Fibroblast of peridontal ligament (primary cell): ENCODE measurements at regions not wholly inside any gene's neighbourhood (a gene's known extent, or its start where the extent isn't known, plus 50 kb on each side); places are given as distances from the start of the nearest gene placed in this dataset.
A peak's percentile ranks its signal among the peaks of the same experiment; 100 is the strongest.
"Not testable (repeated sequence)": the region's sequence is repeated elsewhere in the genome, so short reads cannot be mapped to it uniquely, and the experiment has no call there.

ENCODE experiments used
- DNase-seq: peaks from one replicate; pipeline ENCODE4 v3.0.0-alpha.2; 2010; ENCODE audit errors: extremely low read depth

DNA sequence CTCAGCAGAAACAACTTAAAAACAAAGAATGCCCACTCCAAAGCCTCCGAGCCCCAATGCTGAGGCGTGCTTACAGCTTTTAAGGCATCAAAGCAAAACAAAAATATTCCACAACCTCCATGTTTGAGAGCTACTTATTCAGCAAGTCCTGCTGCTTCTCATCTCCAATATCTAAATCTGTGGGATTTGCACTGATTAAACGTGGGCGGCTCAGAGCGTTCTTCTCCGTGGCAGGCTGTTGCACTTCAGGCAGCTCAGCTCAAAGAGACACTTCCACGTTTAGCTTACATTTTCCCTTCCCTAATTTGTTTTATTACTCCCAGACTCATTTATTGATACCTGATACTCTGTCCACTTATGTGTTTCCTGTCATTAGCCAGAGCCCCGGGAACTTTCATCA, 282.6 kb upstream of the MCTP2 start:
- DNase-seq = no peak

DNA sequence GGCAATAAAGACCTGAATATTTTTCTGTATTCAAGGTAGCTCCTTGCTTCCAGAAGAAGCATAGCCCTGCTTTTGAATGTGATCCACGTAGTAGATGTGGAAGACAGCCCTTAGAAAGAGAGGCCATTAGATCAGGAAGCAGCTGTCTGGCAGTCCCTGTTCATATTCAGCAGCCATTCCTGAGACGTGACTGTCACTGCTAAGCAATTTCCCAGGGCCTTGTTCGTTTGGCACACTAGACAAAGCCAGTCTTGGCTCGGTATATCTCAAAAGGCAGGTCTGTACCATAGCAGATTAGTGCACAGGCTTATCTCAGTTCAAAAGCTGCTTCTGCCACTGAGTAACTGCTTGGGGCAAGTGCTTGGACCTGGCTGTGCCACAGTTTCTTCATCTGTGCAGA, 287.8 kb upstream of the MCTP2 start:
- DNase-seq = no peak

DNA sequence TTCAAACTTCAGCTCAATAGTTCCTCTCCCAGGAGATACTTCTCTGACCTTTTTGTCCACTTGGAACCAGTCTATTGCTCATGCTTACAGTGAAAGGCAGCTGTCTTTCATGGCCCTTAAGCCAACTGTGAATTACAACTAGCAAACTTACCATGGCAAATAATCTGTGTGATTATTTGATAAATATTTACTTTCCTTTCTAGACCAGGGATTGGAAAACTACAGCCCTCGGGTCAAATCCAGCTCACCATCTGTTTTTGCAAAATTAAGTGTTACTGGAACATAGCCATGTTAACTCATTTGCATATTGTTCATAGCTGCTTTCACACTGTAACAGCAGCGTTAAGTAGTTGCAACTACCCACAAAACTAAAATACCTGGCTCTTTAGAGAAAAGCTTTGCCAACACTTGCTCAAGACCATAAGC, 289.1 kb upstream of the MCTP2 start:
- DNase-seq = no peak

DNA sequence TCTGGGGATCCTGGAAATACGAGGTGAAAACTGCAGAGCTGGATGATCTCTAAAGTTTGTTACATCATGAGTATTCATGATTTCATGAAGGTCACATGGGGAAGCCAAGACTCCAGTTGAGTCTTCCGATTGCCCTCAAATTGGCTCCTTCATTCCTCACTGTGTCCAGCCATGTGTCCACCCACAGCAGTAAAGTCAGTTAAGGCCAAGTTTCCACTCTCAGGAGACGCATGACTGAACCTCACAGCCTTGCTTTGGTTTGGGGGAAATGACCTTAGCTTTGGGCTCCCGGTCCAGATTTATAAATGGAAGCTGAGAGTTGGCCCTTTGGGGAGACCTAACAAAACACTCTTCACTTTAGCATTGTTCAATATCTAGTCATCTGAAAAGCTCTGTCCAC, 289.7 kb upstream of the MCTP2 start:
- DNase-seq = no peak

DNA sequence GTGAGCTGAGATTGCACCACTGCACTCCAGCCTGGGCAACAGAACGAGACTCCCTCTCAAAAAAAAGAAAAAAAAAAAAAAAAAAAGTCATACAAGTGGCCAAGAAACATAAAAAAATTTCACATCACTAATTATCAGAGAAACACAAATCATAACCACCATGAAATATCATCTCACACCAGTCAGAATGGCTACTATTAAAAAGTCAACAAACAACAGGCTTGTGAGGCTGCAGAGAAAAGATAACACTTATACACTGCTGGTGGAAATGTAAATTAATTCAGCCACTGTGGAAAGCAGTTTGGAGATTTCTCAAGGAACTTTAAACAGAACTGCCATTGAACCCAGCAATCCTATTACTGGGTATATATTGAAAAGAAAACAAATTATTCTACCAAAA, 291.1 kb upstream of the MCTP2 start:
- DNase-seq = no peak

DNA sequence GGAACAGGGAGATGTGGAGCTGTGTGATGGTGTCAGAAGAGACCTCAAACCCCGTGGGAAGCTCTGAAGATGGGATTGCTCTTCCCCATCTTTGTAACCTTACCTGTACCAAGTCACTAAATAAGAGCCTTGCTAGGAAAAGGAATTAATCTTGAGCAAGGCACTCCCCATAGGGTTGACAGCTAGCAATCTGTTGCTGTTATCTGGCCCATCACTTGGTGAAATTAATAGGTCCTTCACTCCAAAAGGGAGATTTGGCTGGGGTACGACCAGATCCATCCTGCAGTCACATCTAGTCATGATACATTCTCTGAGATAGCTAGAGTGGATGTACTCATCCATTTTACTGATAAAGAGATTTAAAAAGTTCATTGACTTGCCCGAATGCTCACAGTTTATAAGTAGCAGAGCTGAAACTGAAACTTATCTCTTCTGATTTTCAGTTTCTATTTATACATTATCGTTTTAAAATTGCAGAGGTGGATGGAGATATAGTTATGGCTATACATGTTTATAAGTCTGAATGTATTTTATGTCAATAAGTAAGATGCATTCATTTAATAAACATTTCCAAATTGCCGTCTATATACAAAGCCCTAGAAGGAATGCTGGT, 299.1 kb upstream of the MCTP2 start:
- no peak for DNase-seq

DNA sequence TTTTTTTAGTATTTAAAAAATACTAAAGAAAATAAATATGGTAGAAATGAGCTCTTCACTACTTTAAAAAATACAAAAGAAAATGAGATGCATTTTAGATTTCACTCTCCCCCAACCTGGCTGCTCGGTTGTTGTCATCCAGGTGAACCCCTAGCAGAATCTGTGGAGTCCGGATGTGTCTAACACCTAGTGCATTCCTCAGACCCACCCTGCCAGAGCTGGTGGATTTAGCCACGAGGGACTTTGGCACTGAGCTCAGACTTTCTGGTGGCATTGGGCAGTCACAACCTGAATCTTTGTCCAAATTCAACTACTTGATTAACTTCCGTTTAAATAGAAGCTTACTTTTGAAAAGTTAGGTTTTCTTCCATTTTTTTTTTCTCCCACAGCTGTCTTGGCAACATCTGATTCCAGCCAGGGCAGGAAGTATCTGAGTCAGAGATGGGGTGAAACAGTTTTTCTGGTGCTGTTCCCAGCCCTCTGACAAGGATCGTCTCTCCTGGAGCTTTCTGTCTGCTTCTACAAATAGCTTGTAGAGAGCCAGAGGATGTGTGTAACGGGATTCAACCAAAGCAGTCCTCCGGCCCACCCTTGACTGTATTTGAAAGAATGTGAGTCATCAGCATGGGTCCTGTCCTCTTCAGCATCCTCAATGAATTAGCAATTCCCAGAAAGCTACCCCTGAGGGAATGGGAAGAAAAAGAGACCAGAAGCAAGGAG, 301.8 kb upstream of the MCTP2 start:
- DNase-seq = peak; percentile 68

DNA sequence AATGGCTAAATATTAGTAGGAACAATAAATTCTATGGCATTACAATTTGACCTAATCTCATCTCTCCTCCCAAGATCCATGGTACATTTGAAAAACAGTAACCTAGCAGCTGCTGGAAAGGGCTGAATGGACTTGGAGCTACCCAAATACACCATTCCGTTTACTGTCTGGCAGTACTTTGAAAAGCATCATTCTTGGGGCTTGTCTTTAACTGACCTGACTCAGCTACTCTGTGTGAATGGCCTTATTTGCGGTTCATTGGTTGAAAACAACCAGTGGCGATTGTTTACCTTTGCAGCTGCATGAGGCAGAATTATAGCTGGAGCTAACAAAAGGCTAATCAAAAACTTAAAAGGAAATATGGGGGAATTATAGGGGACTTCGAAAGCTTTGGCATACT, 311.2 kb upstream of the MCTP2 start:
- DNase-seq = no peak

DNA sequence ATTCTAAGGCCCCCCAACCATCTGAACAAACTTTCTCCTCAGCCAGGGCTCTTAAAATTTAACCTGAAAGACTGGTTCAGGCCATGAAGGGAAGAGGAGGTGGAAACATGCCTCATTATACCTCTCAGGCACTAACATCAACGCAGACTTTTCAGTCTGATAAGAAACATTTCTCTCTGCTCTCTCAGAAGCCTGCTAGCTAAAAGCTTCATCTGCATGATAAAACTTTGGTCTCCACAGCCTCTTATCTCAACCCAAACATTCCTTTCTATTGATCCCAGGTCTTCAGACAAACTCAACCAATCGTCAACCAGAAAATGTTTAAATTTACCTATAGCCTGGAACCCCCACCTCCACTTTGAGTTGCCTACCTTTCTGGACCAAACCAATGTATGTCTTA, 312.6 kb upstream of the MCTP2 start:
- DNase-seq = not testable (repeated sequence)

DNA sequence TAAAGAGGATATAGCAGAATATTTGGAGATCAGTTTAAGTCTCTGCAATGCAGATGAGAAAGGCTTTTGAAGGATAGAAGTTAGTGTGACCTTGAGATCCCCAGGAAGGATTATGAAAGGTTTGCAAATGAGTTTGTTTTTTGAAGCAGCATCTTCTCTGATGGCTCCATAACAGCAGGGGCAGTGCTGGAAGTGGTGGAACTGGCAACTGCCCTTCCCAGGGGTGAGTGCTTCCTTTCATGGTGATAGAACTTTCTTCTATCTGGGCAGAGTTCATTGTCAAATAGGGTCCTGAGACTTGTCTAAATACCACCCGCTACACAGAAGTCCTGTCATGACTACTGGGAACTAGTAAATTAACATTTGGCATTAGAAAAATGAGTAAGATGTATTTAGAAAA, 314.2 kb upstream of the MCTP2 start:
- DNase-seq = no peak

DNA sequence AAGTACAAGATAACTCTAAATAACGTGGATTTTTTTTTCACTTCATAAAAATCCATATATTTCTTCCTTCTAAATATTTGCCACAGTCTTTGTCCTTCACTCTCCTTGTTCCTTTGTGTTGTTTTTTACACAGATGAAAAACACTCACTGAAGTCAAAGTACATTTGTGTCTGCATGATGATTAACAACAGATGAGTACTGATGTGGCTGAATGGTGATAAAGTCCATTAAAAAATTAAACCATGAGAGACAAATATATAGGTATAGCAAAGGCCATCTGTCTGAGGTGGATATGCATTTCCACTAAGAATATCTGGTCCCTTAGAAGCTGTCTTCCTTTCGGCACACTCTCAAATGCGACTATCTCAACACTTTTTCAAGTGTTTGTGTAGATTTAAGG, 317.5 kb upstream of the MCTP2 start:
- DNase-seq = no peak

DNA sequence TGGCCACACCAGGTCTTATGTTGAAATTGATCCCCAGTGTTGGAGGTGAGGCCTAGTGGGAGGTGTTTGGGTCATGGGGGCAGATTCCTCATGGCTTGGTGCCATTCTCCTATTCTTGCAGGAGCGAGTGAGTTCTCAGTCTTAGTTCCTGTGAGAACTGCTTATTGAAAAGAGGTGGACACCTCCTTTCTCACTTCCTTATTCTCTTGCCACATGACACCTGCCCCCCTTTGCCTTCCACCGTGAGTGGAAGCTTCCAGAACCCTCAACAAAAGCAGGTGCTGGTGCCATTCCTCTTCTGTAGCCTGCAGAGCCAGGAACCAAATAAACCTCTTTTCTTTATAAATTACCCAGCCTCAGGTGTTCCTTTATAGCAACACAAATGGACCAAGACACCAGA, 318.1 kb upstream of the MCTP2 start:
- no peak for DNase-seq

DNA sequence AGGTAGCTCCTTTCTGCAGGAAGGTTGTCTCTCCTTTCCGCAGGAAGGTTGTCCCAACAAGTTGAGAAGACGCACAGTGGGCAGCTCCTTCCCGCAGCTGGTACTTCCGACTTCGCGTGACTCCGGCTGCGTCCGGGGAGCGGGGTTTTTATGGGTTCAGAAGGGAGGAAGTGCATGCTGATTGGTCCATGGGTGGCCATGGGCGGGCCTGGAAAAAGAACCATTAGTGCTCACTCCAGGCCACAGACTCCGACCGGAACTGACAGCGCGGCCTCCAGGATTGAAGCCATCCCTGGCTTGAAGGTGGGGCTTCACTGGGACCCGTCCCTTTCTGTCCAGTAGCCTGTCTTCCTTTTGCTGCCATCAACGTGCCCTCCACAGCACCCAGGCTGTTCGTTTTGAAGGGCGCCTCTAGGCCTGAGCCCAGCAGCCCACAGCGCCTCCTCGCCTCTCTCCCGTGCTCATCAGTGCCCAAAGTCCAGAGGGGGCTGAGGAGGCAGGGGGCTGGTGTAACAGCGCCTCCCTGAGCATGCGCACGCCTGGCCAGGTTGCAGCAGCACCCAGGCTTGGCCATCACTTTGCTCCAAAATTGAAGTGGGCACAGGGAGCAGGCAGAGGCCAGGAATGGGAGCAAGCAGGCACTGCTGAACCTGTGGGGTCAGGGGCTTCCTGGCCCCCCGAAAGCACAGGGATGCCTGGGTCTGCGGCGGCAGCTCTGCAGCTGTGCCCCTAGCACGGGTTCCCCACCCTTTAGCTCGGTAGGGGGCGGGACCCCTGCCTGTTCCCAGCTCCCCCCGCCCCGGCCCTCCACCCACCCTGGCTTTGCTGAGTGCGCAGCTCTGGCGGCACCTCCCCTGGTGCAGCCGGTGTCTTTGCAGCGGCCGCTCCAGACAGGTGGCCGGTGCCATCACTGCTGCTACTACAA, 330.6 kb upstream of the MCTP2 start:
- no peak for DNase-seq

DNA sequence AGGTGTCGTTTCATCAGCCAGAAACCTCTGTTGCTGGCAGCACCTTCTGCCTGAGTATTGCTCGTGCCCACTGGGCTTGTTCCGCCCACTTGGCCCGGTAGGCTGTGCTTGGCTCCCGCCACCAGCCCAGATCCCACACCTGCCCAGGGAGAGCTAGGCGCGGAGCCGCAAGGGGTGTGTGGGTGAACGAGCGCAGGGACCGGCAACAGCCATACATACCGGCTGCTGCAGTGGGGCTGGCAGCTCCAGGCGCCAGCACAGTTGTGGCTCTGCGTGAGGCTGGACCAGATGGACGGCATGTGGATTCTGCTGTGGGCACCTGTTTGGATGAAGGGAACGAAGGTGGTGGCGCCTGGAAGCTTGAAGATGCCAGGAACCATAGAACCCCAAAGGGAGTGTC, 331.5 kb upstream of the MCTP2 start:
- DNase-seq = no peak

DNA sequence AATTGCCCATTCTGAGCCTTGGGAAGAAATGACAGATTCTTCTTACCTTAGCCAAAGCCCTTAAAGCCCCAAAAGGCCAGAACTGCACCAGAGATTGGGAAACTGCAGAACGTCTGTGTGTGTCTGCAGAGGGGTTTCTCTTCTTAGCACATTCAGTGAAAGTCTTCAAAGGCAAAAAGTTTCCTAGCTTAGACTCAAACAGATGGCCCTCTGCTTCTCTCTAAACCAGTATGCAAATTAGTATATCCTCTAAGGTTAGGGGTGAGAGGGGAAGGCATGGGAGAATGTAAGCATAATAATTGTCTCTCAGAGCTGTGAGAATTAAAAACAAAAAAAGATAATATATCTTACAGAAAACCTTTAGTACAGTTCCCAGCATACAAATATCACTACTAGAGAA, 334.0 kb upstream of the MCTP2 start:
- DNase-seq = no peak

DNA sequence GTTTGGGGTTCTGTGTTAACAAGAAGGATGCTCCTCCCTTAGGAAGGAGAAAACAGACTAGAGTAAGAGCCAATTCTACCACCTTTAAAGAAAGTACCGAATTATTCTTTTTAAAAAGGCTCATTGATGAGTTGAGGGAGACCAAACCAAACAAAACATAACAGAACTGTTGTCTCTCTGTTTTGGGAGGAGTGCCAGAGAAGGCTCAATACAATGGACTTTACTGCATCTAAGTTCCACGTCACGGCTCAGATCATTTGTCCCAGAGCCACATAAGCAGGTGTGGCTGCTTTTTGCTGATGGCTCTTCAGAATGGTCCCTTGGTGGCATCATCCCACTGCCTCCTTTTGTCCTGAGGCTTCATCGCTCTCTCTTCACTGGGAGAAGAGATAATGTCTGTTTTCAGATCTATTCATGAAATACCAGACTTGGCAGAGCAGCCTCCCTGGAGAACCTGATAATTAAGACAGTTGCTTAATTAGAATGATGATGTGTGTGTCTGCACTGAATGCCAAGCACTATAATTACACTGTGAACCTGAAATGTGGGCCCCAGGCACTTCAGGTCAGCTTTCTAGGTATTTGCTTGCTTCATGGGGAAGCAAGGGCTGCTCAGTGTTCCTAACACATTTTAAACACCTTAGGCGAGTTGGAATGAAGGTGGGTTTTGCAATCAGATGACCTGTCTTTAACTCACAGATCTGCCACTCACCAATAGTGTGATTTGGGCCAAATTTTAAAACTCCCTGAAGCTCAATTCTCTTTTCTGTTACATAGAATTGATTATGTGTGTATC, 335.2 kb upstream of the MCTP2 start:
- DNase-seq = no peak

DNA sequence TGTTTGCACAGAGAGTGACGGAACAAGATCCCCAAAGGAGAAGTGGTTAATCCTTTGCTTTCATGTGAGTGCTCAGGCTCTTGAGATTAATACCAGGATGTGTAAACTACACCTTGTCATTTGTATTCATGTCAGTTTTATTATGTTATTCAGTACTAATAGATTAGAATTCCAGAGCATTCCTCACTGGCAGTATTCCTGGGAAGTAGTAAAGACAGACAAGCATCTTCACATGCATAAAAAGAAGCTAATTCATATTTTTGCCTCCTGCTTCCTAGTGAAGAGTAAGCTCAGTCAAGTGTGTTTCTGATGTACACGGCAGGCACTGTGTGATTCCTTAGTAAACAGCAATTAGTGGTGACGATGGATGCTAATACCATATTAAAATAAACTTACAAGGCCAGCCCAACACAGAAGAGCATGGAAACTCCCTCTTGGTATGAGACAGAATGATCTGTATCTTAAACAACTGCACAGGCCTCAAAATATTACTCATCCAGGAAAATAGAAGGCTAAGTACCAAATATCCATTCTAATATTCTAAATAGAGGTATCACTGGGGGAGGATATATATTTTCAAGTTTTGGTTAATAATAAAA, 336.8 kb upstream of the MCTP2 start:
- DNase-seq = no peak

DNA sequence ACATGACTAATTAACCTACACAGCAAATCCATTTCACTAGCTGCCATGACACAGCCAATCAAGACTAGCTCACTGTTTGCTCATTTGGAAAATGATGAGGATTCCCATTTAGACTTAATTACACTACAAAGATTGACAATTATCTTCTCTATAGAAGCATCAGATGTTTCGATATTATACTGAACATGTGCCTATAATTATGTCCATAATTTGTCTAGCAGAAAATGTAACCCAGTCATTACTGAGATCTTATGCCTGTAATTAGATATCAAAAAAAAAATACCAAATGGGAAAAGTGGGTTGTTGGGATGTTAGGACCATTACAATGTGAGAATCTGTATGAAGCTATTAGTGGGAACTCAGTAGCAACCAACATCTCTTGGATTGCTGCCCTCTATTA, 344.2 kb upstream of the MCTP2 start:
- no peak for DNase-seq

DNA sequence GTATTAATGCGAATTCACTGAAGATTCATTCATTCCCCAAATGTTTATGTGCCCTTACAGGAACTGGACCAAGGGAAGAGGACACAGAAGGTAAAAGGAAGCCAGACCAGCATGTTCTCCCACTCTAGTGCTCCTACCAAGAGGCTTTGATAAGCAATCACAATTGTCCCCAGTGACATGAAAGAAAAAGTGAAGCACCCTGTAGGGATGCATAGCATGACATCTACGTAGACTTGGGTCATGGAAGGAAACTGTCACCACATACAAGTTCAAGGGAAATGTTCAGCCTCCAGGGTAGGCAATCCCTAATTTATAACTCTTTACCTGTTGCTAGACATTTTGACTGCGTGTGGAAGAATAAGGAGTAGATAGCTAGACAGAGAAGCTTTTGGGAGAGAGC, 348.6 kb upstream of the MCTP2 start:
- DNase-seq = no peak

DNA sequence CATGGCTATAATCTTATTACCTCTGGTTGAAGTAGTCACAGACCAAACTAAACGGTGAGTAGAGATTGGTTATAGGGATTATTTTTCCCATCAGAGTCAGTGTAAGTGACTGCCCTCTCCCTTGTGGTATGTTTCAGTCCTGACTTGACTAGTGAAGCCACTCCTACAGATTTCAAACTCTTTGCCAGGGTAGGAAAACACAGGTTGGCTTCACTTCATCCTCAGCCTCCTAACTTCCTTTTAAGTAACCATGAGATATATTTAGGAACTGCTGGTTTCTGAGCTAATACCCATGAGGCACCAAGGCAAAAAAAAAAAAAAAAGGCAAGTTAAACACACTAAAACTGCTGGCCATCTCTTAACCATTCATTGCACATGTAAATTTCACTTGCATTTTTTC, 349.2 kb upstream of the MCTP2 start:
- no peak for DNase-seq

DNA sequence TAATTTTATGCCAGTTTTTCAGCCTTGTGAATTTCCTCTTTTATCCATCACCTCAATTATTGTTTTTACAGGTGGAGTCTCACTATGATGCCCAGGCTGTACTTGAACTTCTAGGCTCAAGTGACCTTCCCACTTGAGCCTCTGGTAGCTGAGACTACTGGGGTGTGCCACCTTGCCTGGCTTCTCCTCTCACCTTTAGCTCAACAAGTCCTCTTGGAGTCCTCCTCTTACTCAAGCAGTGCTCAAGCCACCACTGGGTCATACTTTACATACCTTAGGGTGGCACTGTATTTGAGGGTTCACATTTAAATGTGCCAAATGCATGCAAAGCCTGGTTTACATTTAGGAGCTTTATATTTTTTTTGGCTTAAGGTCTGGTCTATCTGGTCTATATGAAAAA, 350.1 kb upstream of the MCTP2 start:
- DNase-seq = no peak

DNA sequence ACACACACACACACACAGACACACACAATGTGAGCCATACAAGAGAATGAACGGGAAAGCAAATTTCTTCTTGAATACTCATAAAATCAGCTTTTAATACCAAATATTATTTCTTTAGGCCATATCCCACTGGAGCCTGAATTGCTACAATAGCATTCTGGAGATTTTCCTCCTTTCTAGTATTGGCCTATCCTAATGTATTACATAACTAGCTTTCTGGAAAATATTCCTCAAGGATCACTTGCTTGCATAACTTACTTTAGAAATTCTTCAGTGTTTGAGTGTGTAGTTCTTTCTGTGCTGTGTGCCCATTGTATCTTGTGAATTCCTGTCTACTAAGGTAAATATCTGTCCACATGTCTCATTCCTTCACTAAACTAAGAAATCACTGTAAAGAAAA, 351.0 kb upstream of the MCTP2 start:
- DNase-seq = no peak
